H9 (cell line): ENCODE measurements at regions not wholly inside any gene's neighbourhood (a gene's known extent, or its start where the extent isn't known, plus 50 kb on each side); places are given as distances from the start of the nearest gene placed in this dataset.

Experiments
- DNase-seq: peaks from one replicate; pipeline ENCODE4 v3.0.0-alpha.2; 2017
- H2AFZ ChIP-seq: one replicate; pipeline ENCODE4 v1.6.1; 2013; ENCODE audit warnings: mild to moderate bottlenecking, low read length, control low read depth, moderate library complexity
- H2AK5ac ChIP-seq: 2 replicates; pipeline ENCODE4 v1.6.1; 2013; ENCODE audit warnings: low read length, control low read depth, mixed read lengths; ENCODE audit not compliant: insufficient read length
- H2BK120ac ChIP-seq: one replicate; pipeline ENCODE4 v1.6.1; 2013; ENCODE audit warnings: low read depth, mild to moderate bottlenecking, low read length, control low read depth, inconsistent platforms; ENCODE audit not compliant: poor library complexity, severe bottlenecking
- H2BK12ac ChIP-seq: 2 replicates; pipeline ENCODE4 v1.6.1; 2013; ENCODE audit warnings: low read length, control low read depth, mixed read lengths, low read depth; ENCODE audit not compliant: insufficient read length
- H2BK15ac ChIP-seq: 2 replicates; pipeline ENCODE4 v1.6.1; 2013; ENCODE audit warnings: low read depth, low read length, control low read depth
- H2BK20ac ChIP-seq: one replicate; pipeline ENCODE4 v1.6.1; 2013; ENCODE audit warnings: low read depth, mild to moderate bottlenecking, low read length, control low read depth, inconsistent platforms; ENCODE audit not compliant: poor library complexity, severe bottlenecking
- H2BK5ac ChIP-seq: 2 replicates; pipeline ENCODE4 v1.6.1; 2013; ENCODE audit warnings: low read length, control low read depth, mixed read lengths; ENCODE audit not compliant: insufficient read length
- H3K14ac ChIP-seq: 2 replicates; pipeline ENCODE4 v1.6.1; 2013; ENCODE audit warnings: low read length, control low read depth; ENCODE audit not compliant: insufficient read depth
- H3K18ac ChIP-seq: 2 replicates; pipeline ENCODE4 v1.6.1; 2013; ENCODE audit warnings: low read depth, mild to moderate bottlenecking, mixed read lengths, low read length, control low read depth; ENCODE audit not compliant: insufficient read length
- H3K23ac ChIP-seq: 2 replicates; pipeline ENCODE4 v1.6.1; 2013; ENCODE audit warnings: low read length, control low read depth, mixed read lengths, low read depth; ENCODE audit not compliant: insufficient read length
- H3K23me2 ChIP-seq: 2 replicates; pipeline ENCODE4 v1.6.1; 2013; ENCODE audit warnings: low read depth, mild to moderate bottlenecking, mixed read lengths, low read length, control low read depth; ENCODE audit not compliant: insufficient read length, poor library complexity, severe bottlenecking
- H3K27ac ChIP-seq: 2 replicates; pipeline ENCODE4 v1.5.1; 2013; ENCODE audit warnings: low read length, control low read depth, mixed read lengths, low read depth; ENCODE audit not compliant: insufficient read length
- H3K27me3 ChIP-seq: 2 replicates; pipeline ENCODE4 v1.6.1; 2013; ENCODE audit warnings: low read length, control low read depth, inconsistent platforms; ENCODE audit not compliant: insufficient read depth
- H3K4ac ChIP-seq: 2 replicates; pipeline ENCODE4 v1.6.1; 2013; ENCODE audit warnings: low read depth, mild to moderate bottlenecking, control low read depth, inconsistent platforms, low read length, moderate library complexity
- H3K4me1 ChIP-seq: 2 replicates; pipeline ENCODE4 v1.6.1; 2013; ENCODE audit warnings: low read length, control low read depth, inconsistent platforms; ENCODE audit not compliant: insufficient read depth
- H3K4me2 ChIP-seq: 2 replicates; pipeline ENCODE4 v1.6.1; 2013; ENCODE audit warnings: low read length, control low read depth, mixed read lengths; ENCODE audit not compliant: insufficient read length, insufficient read depth
- H3K56ac ChIP-seq: 2 replicates; pipeline ENCODE4 v1.6.1; 2013; ENCODE audit warnings: low read depth, mild to moderate bottlenecking, mixed read lengths, low read length, control low read depth; ENCODE audit not compliant: insufficient read length
- H3K79me1 ChIP-seq: 2 replicates; pipeline ENCODE4 v1.6.1; 2013; ENCODE audit warnings: low read depth, mild to moderate bottlenecking, moderate library complexity, low read length, control low read depth, inconsistent platforms; ENCODE audit not compliant: insufficient read depth, poor library complexity, severe bottlenecking
- H3K79me2 ChIP-seq: 2 replicates; pipeline ENCODE4 v1.6.1; 2013; ENCODE audit warnings: low read length, control low read depth, inconsistent platforms; ENCODE audit not compliant: insufficient read depth
- H3K9ac ChIP-seq: 2 replicates; pipeline ENCODE4 v1.6.1; 2013; ENCODE audit warnings: low read length, control low read depth, mixed read lengths; ENCODE audit not compliant: insufficient read length; ENCODE audit errors: extremely low read depth
- H3K9me3 ChIP-seq: one replicate; pipeline ENCODE4 v1.6.1; 2013; ENCODE audit warnings: low read depth, low read length, inconsistent platforms; ENCODE audit not compliant: control insufficient read depth
- H3T11ph ChIP-seq: one replicate; pipeline ENCODE4 v1.6.1; 2013; ENCODE audit warnings: mild to moderate bottlenecking, low read length, control low read depth, inconsistent platforms
- H4K20me1 ChIP-seq: one replicate; pipeline ENCODE4 v1.6.1; 2013; ENCODE audit not compliant: control insufficient read depth, insufficient read length, insufficient read depth
- H4K5ac ChIP-seq: 2 replicates; pipeline ENCODE4 v1.6.1; 2013; ENCODE audit warnings: low read depth, mild to moderate bottlenecking, mixed read lengths, low read length, control low read depth; ENCODE audit not compliant: insufficient read length
- H4K8ac ChIP-seq: replicated peaks from 2 replicates; pipeline ENCODE4 v1.6.1; 2013; ENCODE audit warnings: low read length, control low read depth, mixed read lengths, low read depth; ENCODE audit not compliant: insufficient read length
- H4K91ac ChIP-seq: 2 replicates; pipeline ENCODE4 v1.6.1; 2013; ENCODE audit warnings: low read depth, mild to moderate bottlenecking, moderate library complexity, mixed read lengths, low read length, control low read depth; ENCODE audit not compliant: insufficient read length
- H3K27ac Mint-ChIP-seq, 3 experiments: 2 replicates in 2 of 3; 3 replicates in 1 of 3; pipeline ENCODE4 v1.8.0; 2020 to 2021; ENCODE audit warnings: mixed read lengths in 3 of 3, mild to moderate bottlenecking in 1 of 3, moderate library complexity in 1 of 3
- H3K27me3 Mint-ChIP-seq: 2 replicates; pipeline ENCODE4 v1.8.0; 2021; ENCODE audit warnings: low read depth, mild to moderate bottlenecking, moderate library complexity, mixed read lengths
- H3K36me3 Mint-ChIP-seq, 3 experiments: 2 replicates in 2 of 3; 3 replicates in 1 of 3; pipeline ENCODE4 v1.8.0; 2020 to 2021; ENCODE audit warnings: low read depth in 3 of 3, mixed read lengths in 3 of 3; ENCODE audit not compliant: insufficient read depth in 1 of 3
- H3K4me1 Mint-ChIP-seq, 2 experiments: 2 replicates each; pipeline ENCODE4 v1.8.0; 2020; ENCODE audit warnings: mixed read lengths in 2 of 2
- H3K4me3 Mint-ChIP-seq, 2 experiments: 2 replicates in 1 of 2; 3 replicates in 1 of 2; pipeline ENCODE4 v1.8.0; 2020 to 2021; ENCODE audit warnings: mild to moderate bottlenecking in 2 of 2, mixed read lengths in 2 of 2, moderate library complexity in 1 of 2
- H3K9me3 Mint-ChIP-seq, 2 experiments: 2 replicates in 1 of 2; 3 replicates in 1 of 2; pipeline ENCODE4 v1.8.0; 2020; ENCODE audit warnings: mild to moderate bottlenecking in 2 of 2, mixed read lengths in 2 of 2, moderate library complexity in 1 of 2
- CTCF ChIP-seq: fragments of 200-600 bp; sonication (generic); conservative IDR thresholded peaks from 3 replicates; pipeline ENCODE4 v1.8.0; 2021; ENCODE audit warnings: antibody characterized with exemption, mild to moderate bottlenecking
- WGBS: extraction: QIAGEN DNeasy Blood & Tissue Kit; methylation state at CpG from one replicate; pipeline ENCODE4 v1.1.7; 2013; ENCODE audit warnings: missing lambda C conversion rate, low lambda C conversion rate, mixed read lengths; ENCODE audit not compliant: insufficient read length; ENCODE audit errors: extremely low coverage; 5-methylcytosine and 5-hydroxymethylcytosine counted together

- Histone ChIP-seq H3K56ac (no peak overlapping the region), H2AK5ac (no peak overlapping the region), H3K4ac (no peak overlapping the region), H3K79me1 (no peaks in the 10 kb centered on the region), H3K18ac (no peak overlapping the region), H2AFZ (no peak overlapping the region), H3K23me2 (no peaks in the 10 kb centered on the region), H2BK15ac (no peak overlapping the region), H4K8ac (no peak overlapping the region), H3K4me2 (no peak overlapping the region), H3K9me3 (no peaks in the 10 kb centered on the region), H4K91ac (no peak overlapping the region), H3K79me2 (no peaks in the 10 kb centered on the region), H2BK12ac (no peak overlapping the region), H3K4me1 (no peaks in the 10 kb centered on the region), H3K23ac (no peak overlapping the region), H3T11ph (no peak overlapping the region), H2BK20ac (no peak overlapping the region), H3K9ac (no peak overlapping the region), H2BK120ac (no peak overlapping the region), H3K14ac (no peak overlapping the region), H4K5ac (no peak overlapping the region), H2BK5ac (no peak overlapping the region), H3K27ac (no peak overlapping the region), H4K20me1 (no peaks in the 10 kb centered on the region), H3K27me3 (0 out of 2 replicates have a peak, but pooled peaks cover 2% of the 10 kb centered on the region)
- H3K27me3 Mint-ChIP-seq, result peaks cover 9% of the 10 kb centered on the region
- H3K9me3 Mint-ChIP-seq, result peaks cover 0 to 2% of the 10 kb centered on the region in 2 experiments; a peak in 2 of 5 replicates
- H3K27ac Mint-ChIP-seq, result no peak overlapping the region
- no peak for DNase-seq
- no peaks in the 10 kb centered on the region for H3K36me3 Mint-ChIP-seq
- peaks cover 2% of the 10 kb centered on the region in 2 experiments; a peak in 2 of 4 replicates for H3K4me1 Mint-ChIP-seq
- no peak overlapping the region for H3K4me3 Mint-ChIP-seq
- TF ChIP-seq CTCF, result no peak
- no CpG with 5 or more reads among the region's 3 CpGs for WGBS
Observed at GRCh38 chr7:32169228-32169627, 99.0 kb upstream of the PDE1C start.
